HG03139 (cell line): ENCODE measurements at regions not wholly inside any gene's neighbourhood (a gene's known extent, or its start where the extent isn't known, plus 50 kb on each side); places are given as distances from the start of the nearest gene placed in this dataset.

Experiments used
- ATAC-seq: cut with Tn5 transposase; IDR thresholded peaks from one replicate; pipeline ENCODE4 v1.9.1; 2021; ENCODE audit not compliant: unreplicated experiment

- no peak for ATAC-seq
Observed at GRCh38 chr13:59203855-59204254, 959.9 kb downstream of the DIAPH3 start.

- no peak for ATAC-seq
Observed at GRCh38 chr13:59205501-59205900, 958.2 kb downstream of the DIAPH3 start.

- ATAC-seq = no peak
Observed at GRCh38 chr13:59208405-59209195, 955.1 kb downstream of the DIAPH3 start.

GRCh38 chr13:59210543-59210942, 953.2 kb downstream of the DIAPH3 start:
- ATAC-seq = no peak

GRCh38 chr13:59211606-59212005, 952.1 kb downstream of the DIAPH3 start:
- no peak for ATAC-seq

GRCh38 chr13:59229401-59229800, 934.3 kb downstream of the DIAPH3 start:
- no peak for ATAC-seq

- ATAC-seq = no peak
Observed at GRCh38 chr13:59229861-59230260, 933.9 kb downstream of the DIAPH3 start.

GRCh38 chr13:59230484-59231264, 933.1 kb downstream of the DIAPH3 start:
- no peak for ATAC-seq

- ATAC-seq = no peak
Observed at GRCh38 chr13:59236309-59236919, 927.3 kb downstream of the DIAPH3 start.

- no peak for ATAC-seq
Observed at GRCh38 chr13:59236944-59237343, 926.8 kb downstream of the DIAPH3 start.

- no peak for ATAC-seq
Observed at GRCh38 chr13:59247171-59247570, 916.6 kb downstream of the DIAPH3 start.

GRCh38 chr13:59250336-59251189, 913.2 kb downstream of the DIAPH3 start:
- ATAC-seq = no peak

- no peak for ATAC-seq
Observed at GRCh38 chr13:59259165-59260000, 904.3 kb downstream of the DIAPH3 start.

GRCh38 chr13:59261928-59262488, 901.7 kb downstream of the DIAPH3 start:
- no peak for ATAC-seq

- no peak for ATAC-seq
Observed at GRCh38 chr13:59263531-59263930, 900.2 kb downstream of the DIAPH3 start.

- no peak for ATAC-seq
Observed at GRCh38 chr13:59266478-59267063, 897.2 kb downstream of the DIAPH3 start.

- ATAC-seq = no peak
Observed at GRCh38 chr13:59269476-59269875, 894.3 kb downstream of the DIAPH3 start.

- ATAC-seq = no peak
Observed at GRCh38 chr13:59270327-59270726, 893.4 kb downstream of the DIAPH3 start.

GRCh38 chr13:59274958-59275727, 888.6 kb downstream of the DIAPH3 start:
- no peak for ATAC-seq
